AG10803 (cell line): ENCODE measurements at regions not wholly inside any gene's neighbourhood (a gene's known extent, or its start where the extent isn't known, plus 50 kb on each side); places are given as distances from the start of the nearest gene placed in this dataset.
A peak's percentile ranks its signal among the peaks of the same experiment; 100 is the strongest.

Source experiments
- DNase-seq: peaks from one replicate; pipeline ENCODE4 v3.0.0; 2010; ENCODE audit warnings: low read depth
- H3K4me3 ChIP-seq: 2 replicates; pipeline ENCODE4 v1.5.1; 2011; ENCODE audit warnings: mild to moderate bottlenecking, low read length, control low read depth
- CTCF ChIP-seq: conservative IDR thresholded peaks from 2 replicates; pipeline ENCODE4 v1.5.1; 2011; ENCODE audit warnings: mild to moderate bottlenecking, low read length, control low read depth, inconsistent platforms

- no peak for TF ChIP-seq CTCF
- no peak for DNase-seq
- H3K4me3 ChIP-seq = no peak overlapping the region
These were observed 246.1 kb downstream of the MYLK4 start for GRCh38 chr6:2504495-2505064.

- no peak overlapping the region for H3K4me3 ChIP-seq
- DNase-seq = peak; percentile 22
- no peak for TF ChIP-seq CTCF
These were observed 246.8 kb downstream of the MYLK4 start for GRCh38 chr6:2503816-2504494.

- no peak overlapping the region for H3K4me3 ChIP-seq
- DNase-seq = no peak
- TF ChIP-seq CTCF = no peak
These were observed 247.6 kb downstream of the MYLK4 start for GRCh38 chr6:2502998-2503674.

GRCh38 chr6:2502096-2502997, 248.4 kb downstream of the MYLK4 start:
- peak; percentile 6 for DNase-seq
- no peak for TF ChIP-seq CTCF
- H3K4me3 ChIP-seq = no peak overlapping the region

- no peak overlapping the region for H3K4me3 ChIP-seq
- no peak for TF ChIP-seq CTCF
- DNase-seq = no peak
These were observed 252.6 kb downstream of the MYLK4 start for GRCh38 chr6:2497922-2498623.

GRCh38 chr6:2496291-2496690, 250.9 kb upstream of the GMDS start:
- no peak overlapping the region for H3K4me3 ChIP-seq
- no peak for DNase-seq
- TF ChIP-seq CTCF = no peak
